ENCODE measurements at regions not wholly inside any gene's neighbourhood (a gene's known extent, or its start where the extent isn't known, plus 50 kb on each side); places are given as distances from the start of the nearest gene placed in this dataset.

DNA sequence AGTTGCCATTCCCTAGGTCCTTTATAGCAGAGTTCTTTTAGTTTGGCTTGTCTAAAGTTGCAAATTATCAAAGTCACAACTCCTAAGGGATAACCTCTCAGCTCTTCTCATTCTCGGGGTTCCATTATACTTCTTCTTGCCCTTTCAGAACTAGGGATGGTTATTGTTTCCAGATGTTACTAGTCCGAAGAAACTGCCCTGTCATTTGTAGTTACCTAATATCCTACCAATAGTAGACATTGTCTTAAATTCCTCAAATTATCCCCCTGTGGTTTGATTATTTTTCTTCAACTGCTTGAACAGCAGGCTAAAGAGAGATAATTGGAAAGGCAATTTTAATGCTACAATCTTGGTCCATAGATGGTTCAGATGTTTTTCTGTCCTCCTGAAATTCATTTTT is 709.8 kb downstream of the KCTD16 start:
- DNase-seq: no peak
- intact Hi-C loops (cut with DNase I): no loop called here
- Histone ChIP-seq H3K27ac (no peak overlapping the region), H3K27me3 (no peaks in the 10 kb centered on the region), H3K4me3 (no peak overlapping the region), H3K4me1 (no peaks in the 10 kb centered on the region), H3K9me3 (peaks cover 0 to 5% (median 0%) of the 10 kb centered on the region in 12 donors), H3K36me3 (no peaks in the 10 kb centered on the region)
- TF ChIP-seq POLR2A (IDR thresholded peaks at IDR 0.05): no peak
- TF ChIP-seq, protein P1, sequence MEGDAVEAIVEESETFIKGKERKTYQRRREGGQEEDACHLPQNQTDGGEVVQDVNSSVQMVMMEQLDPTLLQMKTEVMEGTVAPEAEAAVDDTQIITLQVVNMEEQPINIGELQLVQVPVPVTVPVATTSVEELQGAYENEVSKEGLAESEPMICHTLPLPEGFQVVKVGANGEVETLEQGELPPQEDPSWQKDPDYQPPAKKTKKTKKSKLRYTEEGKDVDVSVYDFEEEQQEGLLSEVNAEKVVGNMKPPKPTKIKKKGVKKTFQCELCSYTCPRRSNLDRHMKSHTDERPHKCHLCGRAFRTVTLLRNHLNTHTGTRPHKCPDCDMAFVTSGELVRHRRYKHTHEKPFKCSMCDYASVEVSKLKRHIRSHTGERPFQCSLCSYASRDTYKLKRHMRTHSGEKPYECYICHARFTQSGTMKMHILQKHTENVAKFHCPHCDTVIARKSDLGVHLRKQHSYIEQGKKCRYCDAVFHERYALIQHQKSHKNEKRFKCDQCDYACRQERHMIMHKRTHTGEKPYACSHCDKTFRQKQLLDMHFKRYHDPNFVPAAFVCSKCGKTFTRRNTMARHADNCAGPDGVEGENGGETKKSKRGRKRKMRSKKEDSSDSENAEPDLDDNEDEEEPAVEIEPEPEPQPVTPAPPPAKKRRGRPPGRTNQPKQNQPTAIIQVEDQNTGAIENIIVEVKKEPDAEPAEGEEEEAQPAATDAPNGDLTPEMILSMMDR (IDR thresholded peaks at IDR 0.05): no peak
- 56 to 66% (median 63%) methylated on average over 2 of the region's 2 CpGs for WGBS, 4 donors
- ATAC-seq: no peak

DNA sequence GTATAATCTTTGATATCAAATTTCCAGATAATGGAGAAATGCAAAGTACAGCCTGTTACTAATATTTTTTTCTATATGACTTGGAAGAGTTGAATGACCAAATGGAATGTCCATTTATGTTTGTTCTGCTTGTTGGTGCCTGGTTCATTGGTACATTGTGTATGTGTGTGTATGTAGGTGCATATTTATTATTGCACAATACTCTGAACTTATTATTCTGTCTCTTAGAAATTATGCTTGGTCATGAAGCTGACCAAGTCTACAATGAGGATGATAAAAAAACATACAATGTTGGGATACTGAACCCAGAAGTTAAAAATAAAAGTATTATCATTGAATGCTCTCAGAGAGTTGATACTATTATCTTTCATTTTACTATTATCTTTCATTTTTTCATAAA is 706.3 kb downstream of the KCTD16 start:
- no peak for ATAC-seq
- H3K4me3 ChIP-seq: no peak overlapping the region
- no peaks in the 10 kb centered on the region for H3K36me3 ChIP-seq
- intact Hi-C loops (cut with DNase I): no loop called here
- no peaks in the 10 kb centered on the region for H3K4me1 ChIP-seq
- no peak overlapping the region for H3K27ac ChIP-seq
- no peaks in the 10 kb centered on the region for H3K27me3 ChIP-seq
- DNase-seq: no peak
- H3K9me3 ChIP-seq: no peaks in the 10 kb centered on the region
- TF ChIP-seq, protein P1 (IDR thresholded peaks at IDR 0.05): no peak
- TF ChIP-seq POLR2A (IDR thresholded peaks at IDR 0.05): no peak

DNA sequence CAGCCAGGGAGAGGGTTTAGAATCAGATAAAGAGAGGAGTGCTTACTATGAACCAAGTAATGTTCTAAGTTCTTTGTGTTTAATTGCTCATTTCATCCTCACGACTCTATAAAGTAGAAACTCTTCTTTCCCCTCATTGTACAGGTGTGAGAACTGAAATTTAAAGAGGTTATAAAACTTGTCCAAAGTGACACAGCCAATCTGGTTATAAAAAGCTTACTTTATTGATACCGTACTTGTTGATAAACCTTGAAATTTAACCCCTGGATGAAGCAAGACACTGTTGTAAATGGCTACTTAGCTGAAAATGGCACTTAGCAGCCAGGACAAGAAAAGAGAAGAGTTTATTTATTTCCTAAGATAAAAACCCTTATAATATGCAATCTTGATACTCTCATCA is 702.4 kb downstream of the KCTD16 start:
- no peaks in the 10 kb centered on the region for H3K4me1 ChIP-seq
- intact Hi-C loops (cut with DNase I): no loop called here
- no peak overlapping the region for H3K27ac ChIP-seq
- H3K27me3 ChIP-seq: no peaks in the 10 kb centered on the region
- no peaks in the 10 kb centered on the region for H3K9me3 ChIP-seq
- no peak for DNase-seq
- WGBS, 4 donors: 54 to 81% (median 76%) methylated on average over 2 of the region's 2 CpGs
- TF ChIP-seq POLR2A (IDR thresholded peaks at IDR 0.05): no peak
- TF ChIP-seq, protein P1 (IDR thresholded peaks at IDR 0.05): no peak
- ATAC-seq: no peak
- no peaks in the 10 kb centered on the region for H3K36me3 ChIP-seq
- no peak overlapping the region for H3K4me3 ChIP-seq

DNA sequence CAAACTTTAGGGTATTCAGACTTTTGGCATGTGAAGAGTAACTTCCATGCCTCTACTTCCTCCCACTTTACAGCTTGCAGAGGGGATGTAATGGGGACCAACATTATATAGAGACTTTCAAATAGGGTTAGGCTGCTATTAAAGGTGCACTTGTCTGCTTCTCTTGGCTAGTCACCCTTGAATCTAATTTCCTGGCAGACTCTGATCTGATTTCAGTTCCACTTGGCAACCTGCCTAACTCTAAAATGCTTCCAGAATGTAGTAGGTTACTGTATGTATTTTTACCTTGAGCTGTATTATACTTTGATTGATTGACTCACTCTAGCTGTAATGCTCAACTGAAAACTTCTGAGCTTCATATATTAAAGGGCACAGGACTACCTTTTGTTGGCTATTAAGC is 693.4 kb downstream of the KCTD16 start:
- intact Hi-C loops (cut with DNase I): no loop called here
- TF ChIP-seq, protein P1 (IDR thresholded peaks at IDR 0.05): no peak
- TF ChIP-seq POLR2A (IDR thresholded peaks at IDR 0.05): no peak
- Histone ChIP-seq H3K4me3 (no peak overlapping the region), H3K9me3 (no peaks in the 10 kb centered on the region), H3K4me1 (no peaks in the 10 kb centered on the region), H3K27ac (no peak overlapping the region), H3K36me3 (no peaks in the 10 kb centered on the region), H3K27me3 (no peaks in the 10 kb centered on the region)
- ATAC-seq: no peak
- DNase-seq: no peak

Data from heart left ventricle (tissue), 16 donors.